ENCODE measurements at regions not wholly inside any gene's neighbourhood (a gene's known extent, or its start where the extent isn't known, plus 50 kb on each side); places are given as distances from the start of the nearest gene placed in this dataset.

DNA sequence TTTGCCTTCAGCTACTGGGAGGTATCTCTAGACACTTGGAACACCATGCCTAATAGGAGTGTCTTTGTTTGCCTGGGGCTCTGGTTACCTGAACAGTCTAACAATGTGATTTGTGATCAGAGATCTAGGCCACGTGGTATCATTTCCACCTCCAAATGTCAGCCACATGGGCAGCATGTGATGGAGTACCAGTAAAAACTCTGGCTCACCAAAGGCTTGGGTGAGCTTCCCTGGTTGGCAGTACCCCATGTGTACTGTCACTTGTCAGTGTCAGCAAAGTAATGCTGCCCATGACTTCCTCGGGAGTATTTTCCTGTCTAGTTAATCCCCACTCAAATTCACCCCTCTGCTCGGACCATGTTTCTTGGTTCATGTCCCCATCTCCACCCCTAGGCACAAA is 195.2 kb upstream of the LRFN2 start:
- no peak overlapping the region for H3K27ac Mint-ChIP-seq (ENCODE audit: unreplicated experiment)
- no peak for DNase-seq (ENCODE audit: low spot score)
- TF ChIP-seq CTCF (IDR thresholded peaks at IDR 0.05) = no peak
- H3K36me3 Mint-ChIP-seq (ENCODE audit: low read depth) = no peaks in the 10 kb centered on the region
- H3K4me1 Mint-ChIP-seq (ENCODE audit: low read depth) = peaks cover 3% of the 10 kb centered on the region
- H3K4me3 Mint-ChIP-seq (ENCODE audit: unreplicated experiment) = no peak overlapping the region
- peaks cover 16% of the 10 kb centered on the region for H3K27me3 Mint-ChIP-seq (ENCODE audit: low read depth)
- no peaks in the 10 kb centered on the region for H3K9me3 Mint-ChIP-seq (ENCODE audit: low read depth)

GRCh38 chr6:40780637-40781036 is 193.5 kb upstream of the LRFN2 start:
- TF ChIP-seq CTCF (IDR thresholded peaks at IDR 0.05) = no peak
- Mint-ChIP-seq H3K4me1 (ENCODE audit: low read depth) (peaks cover 3% of the 10 kb centered on the region), H3K36me3 (ENCODE audit: low read depth) (no peaks in the 10 kb centered on the region), H3K9me3 (ENCODE audit: low read depth) (no peaks in the 10 kb centered on the region), H3K27ac (ENCODE audit: unreplicated experiment) (no peak overlapping the region), H3K27me3 (ENCODE audit: low read depth) (peaks cover 6% of the 10 kb centered on the region), H3K4me3 (ENCODE audit: unreplicated experiment) (no peak overlapping the region)
- DNase-seq (ENCODE audit: low spot score) = no peak

- Mint-ChIP-seq H3K27ac (ENCODE audit: unreplicated experiment) (no peak overlapping the region), H3K9me3 (ENCODE audit: low read depth) (no peaks in the 10 kb centered on the region), H3K36me3 (ENCODE audit: low read depth) (no peaks in the 10 kb centered on the region), H3K4me1 (ENCODE audit: low read depth) (peaks cover 3% of the 10 kb centered on the region), H3K4me3 (ENCODE audit: unreplicated experiment) (no peak overlapping the region), H3K27me3 (ENCODE audit: low read depth) (no peaks in the 10 kb centered on the region)
- no peak for TF ChIP-seq CTCF (IDR thresholded peaks at IDR 0.05)
- no peak for DNase-seq (ENCODE audit: low spot score)
These were observed 192.2 kb upstream of the LRFN2 start for GRCh38 chr6:40779409-40779808.

DNA sequence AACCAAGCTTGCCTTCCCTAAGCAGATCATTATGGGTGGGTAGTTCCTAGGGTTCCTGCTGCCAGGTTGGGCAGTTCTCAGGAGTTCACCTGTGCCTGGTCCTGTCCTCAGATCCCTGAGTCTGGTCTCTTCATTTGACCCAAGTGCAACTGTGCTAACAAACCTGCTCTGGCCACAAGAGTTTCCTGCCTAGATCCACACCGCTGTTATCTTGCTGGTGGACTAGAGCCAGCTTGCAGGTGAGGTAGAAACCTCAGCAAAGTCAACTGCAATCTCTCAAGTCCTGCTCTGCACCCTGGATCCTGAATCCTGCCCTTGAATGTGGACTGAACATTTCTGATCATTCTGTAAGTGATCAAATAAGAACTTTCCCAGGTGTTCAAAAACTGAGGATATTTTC is 191.8 kb upstream of the LRFN2 start:
- no peak overlapping the region for H3K4me3 Mint-ChIP-seq (ENCODE audit: unreplicated experiment)
- H3K4me1 Mint-ChIP-seq (ENCODE audit: low read depth) = peaks cover 3% of the 10 kb centered on the region
- no peaks in the 10 kb centered on the region for H3K9me3 Mint-ChIP-seq (ENCODE audit: low read depth)
- no peak for DNase-seq (ENCODE audit: low spot score)
- H3K36me3 Mint-ChIP-seq (ENCODE audit: low read depth) = no peaks in the 10 kb centered on the region
- TF ChIP-seq CTCF (IDR thresholded peaks at IDR 0.05) = no peak
- no peak overlapping the region for H3K27ac Mint-ChIP-seq (ENCODE audit: unreplicated experiment)
- H3K27me3 Mint-ChIP-seq (ENCODE audit: low read depth) = no peaks in the 10 kb centered on the region

DNA sequence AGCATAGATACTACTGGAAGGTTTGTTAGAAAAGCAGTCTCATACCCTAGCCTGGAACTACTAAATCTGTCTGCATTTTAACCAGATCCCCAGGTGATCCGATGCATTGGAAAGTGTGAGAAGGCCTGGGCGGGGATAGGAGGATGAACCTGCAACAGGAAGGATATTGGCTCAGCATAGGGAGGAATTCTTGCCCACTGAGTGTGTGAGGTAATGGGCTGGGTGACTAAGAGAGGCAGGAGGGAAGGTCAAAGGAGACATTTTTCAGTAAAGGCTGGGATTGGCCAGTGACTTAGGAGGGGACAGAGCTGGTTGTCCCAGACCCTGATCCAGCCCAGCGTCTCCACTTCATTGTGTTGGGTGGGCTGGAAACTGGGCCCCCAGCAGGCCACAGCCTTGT is 191.0 kb upstream of the LRFN2 start:
- no peak for TF ChIP-seq CTCF (IDR thresholded peaks at IDR 0.05)
- no peak for DNase-seq (ENCODE audit: low spot score)
- no peaks in the 10 kb centered on the region for H3K9me3 Mint-ChIP-seq (ENCODE audit: low read depth)
- no peaks in the 10 kb centered on the region for H3K36me3 Mint-ChIP-seq (ENCODE audit: low read depth)
- H3K27me3 Mint-ChIP-seq (ENCODE audit: low read depth) = no peaks in the 10 kb centered on the region
- H3K27ac Mint-ChIP-seq (ENCODE audit: unreplicated experiment) = no peak overlapping the region
- H3K4me3 Mint-ChIP-seq (ENCODE audit: unreplicated experiment) = no peak overlapping the region
- peaks cover 3% of the 10 kb centered on the region for H3K4me1 Mint-ChIP-seq (ENCODE audit: low read depth)

Data from chondrocyte (in vitro differentiated cells).